ENCODE measurements at regions not wholly inside any gene's neighbourhood (a gene's known extent, or its start where the extent isn't known, plus 50 kb on each side); places are given as distances from the start of the nearest gene placed in this dataset.
"Not testable (repeated sequence)": the region's sequence is repeated elsewhere in the genome, so short reads cannot be mapped to it uniquely, and the experiment has no call there.

GRCh38 chr3:5678844-5679243 is 491.3 kb downstream of the EDEM1 start:
- no peak for DNase-seq (ENCODE audit: low read depth in 1 of 2, low spot score in 1 of 2)

- DNase-seq (ENCODE audit: low read depth in 1 of 2, low spot score in 1 of 2): no peak
Measured at GRCh38 chr3:5687230-5687629, 499.7 kb downstream of the EDEM1 start.

GRCh38 chr3:5690490-5690889 is 503.0 kb downstream of the EDEM1 start:
- no peak for DNase-seq (ENCODE audit: low read depth in 1 of 2, low spot score in 1 of 2)

DNA sequence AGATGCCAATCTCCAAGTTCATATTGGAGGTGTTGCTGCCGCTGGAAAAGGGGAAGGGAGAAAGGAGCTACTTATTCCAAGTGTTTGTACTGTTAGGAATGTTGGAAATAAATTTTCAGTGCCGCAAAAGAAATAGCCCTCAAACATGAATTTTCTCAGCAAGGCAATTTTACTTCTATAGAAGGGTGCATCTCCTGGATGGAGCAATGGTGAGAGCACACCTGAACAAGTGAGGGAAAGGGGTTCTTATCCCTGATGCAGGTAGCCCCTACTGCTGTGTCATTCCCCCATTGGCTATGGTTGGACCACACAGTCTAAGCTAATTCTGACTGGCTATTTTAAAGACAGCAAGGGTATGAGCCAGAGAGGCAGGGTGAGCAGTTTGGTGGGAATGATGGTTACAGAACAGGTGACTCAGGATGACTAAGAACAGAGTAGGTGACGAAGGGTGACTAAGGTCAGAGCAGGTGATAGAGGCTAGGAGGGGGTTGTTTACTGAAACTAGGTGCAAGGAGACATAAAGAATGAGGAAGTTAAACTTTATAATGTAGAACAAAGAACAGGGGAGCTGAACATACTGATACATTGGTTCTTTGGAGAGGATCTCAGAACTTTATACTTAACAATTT is 503.5 kb downstream of the EDEM1 start:
- no peak for DNase-seq (ENCODE audit: low read depth in 1 of 2, low spot score in 1 of 2)

GRCh38 chr3:5692446-5692845 is 504.9 kb downstream of the EDEM1 start:
- DNase-seq (ENCODE audit: low read depth in 1 of 2, low spot score in 1 of 2): no peak

DNA sequence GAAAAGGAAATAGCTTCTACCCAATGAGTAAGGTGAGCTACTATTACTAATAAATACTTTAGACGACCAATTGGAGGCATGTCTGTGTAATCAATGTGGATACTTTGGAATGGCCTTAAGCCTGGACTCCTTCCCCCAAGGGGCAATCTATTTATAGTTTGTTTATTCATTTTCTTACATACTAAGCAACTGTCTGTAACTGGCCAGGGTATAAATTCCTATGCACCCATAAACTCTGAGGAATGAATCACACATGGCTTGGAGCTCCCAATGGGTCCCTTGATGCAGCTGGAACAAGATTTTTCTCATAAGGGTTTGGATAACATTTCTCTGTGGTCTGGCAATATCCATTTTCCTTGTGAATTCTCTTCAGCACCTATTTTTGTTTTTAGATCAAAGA is 506.8 kb downstream of the EDEM1 start:
- DNase-seq (ENCODE audit: low read depth in 1 of 2, low spot score in 1 of 2): no peak

DNA sequence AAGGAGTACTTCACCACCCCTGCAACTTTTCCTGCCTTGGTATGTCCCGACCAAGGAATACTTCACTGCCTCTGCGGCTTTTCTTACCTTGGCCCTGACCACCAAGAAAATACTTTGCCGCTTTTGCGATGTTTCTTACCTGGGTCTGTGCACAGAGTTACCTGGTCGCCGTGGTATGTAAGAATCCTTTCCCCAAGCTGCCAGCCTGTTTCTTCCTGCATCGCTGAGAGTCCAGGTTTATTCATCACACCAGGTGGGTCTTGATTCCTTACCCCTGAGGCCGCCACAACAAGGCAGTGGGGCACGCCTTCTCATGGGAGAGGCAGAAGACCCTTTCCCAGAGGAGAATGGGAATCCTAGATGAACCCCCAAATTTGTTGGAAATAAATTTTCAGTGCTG is 511.3 kb downstream of the EDEM1 start:
- DNase-seq (ENCODE audit: low read depth in 1 of 2, low spot score in 1 of 2): no peak

GRCh38 chr3:5699313-5699712 is 511.8 kb downstream of the EDEM1 start:
- DNase-seq (ENCODE audit: low read depth in 1 of 2, low spot score in 1 of 2): no peak

DNA sequence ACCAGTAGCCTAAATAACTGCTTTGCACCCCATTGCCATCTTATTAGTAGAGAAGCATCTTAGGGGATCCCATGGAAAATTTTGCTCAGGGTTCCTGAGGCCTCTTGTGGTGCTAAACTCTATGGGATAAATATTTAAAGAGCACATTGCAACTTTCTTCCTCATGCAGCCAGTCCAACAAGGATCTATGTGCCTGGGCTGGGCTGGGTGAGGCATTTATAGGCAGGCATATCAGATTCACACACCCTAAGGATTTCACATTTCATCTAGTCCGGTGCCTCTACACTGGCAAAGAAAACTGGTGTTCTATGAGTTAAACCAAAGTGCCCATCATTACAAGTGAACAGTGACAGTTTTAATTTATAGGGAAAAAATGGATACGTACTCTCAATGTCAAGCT is 512.3 kb downstream of the EDEM1 start:
- no peak for DNase-seq (ENCODE audit: low read depth in 1 of 2, low spot score in 1 of 2)

GRCh38 chr3:5701005-5701404 is 513.5 kb downstream of the EDEM1 start:
- DNase-seq (ENCODE audit: low read depth in 1 of 2, low spot score in 1 of 2): not testable (repeated sequence)

GRCh38 chr3:5707794-5708193 is 520.3 kb downstream of the EDEM1 start:
- no peak for DNase-seq (ENCODE audit: low read depth in 1 of 2, low spot score in 1 of 2)

DNA sequence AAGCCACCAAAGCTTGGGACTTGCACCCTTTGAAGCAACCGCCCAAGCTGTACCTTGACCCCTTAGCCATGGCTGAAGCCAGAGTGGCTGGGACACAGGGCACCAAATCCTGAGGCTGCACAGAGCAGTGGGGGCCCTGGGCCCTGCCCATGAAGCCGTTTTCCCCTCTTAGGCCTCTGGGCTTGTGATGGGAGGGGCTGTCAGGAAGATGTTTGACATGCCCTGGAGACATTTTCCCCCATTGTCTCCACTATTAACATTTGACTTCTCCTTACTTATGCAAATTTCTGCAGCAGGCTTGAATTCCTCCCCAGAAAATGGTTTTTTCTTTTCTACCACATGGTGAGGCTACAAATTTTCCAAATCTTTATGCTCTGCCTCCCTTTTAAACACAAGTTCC is 522.2 kb downstream of the EDEM1 start:
- no peak for DNase-seq (ENCODE audit: low read depth in 1 of 2, low spot score in 1 of 2)

GRCh38 chr3:5710718-5711117 is 523.2 kb downstream of the EDEM1 start:
- no peak for DNase-seq (ENCODE audit: low read depth in 1 of 2, low spot score in 1 of 2)

DNA sequence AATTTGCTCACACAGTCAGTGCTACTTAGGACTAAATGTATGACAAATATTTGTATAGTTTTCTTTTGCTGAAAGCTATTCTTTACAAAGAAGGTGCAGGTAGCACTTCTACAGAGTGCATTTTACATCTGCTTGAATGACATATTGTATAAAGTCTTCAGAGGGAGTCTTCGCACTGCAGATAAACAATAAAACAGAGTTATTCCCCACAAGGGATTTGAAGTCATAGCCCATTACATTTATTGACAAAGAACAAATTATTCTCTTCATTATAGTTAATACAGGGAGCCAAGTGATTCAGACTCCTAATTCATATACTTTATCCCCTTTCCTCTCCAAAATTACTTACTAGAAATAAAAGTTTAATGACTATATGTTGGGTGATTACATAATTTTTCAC is 529.7 kb downstream of the EDEM1 start:
- DNase-seq (ENCODE audit: low read depth in 1 of 2, low spot score in 1 of 2): no peak

GRCh38 chr3:5719668-5720067 is 532.2 kb downstream of the EDEM1 start:
- not testable (repeated sequence) for DNase-seq (ENCODE audit: low read depth in 1 of 2, low spot score in 1 of 2)

DNA sequence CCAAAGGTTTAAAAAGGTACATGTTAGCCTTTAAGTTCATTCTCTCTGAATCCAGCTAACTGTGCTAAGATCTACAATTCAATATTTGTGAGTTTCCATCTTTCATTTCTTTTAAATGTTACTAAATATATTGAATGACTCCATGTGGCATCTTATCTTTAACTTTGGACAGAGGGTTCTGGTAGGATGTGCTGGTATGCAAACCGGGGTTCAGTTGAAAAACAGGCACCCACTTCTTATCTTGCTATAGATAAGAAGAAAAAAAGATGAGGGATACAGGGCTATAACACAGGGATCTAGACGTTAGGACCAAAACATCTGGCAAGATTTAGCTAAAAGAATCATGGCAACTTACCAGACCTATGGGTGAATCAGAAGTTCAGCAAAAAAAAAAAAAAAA is 538.3 kb downstream of the EDEM1 start:
- DNase-seq (ENCODE audit: low read depth in 1 of 2, low spot score in 1 of 2): no peak

- DNase-seq (ENCODE audit: low read depth in 1 of 2, low spot score in 1 of 2): no peak
Measured at GRCh38 chr3:5726621-5727020, 539.1 kb downstream of the EDEM1 start.

- no peak for DNase-seq (ENCODE audit: low read depth in 1 of 2, low spot score in 1 of 2)
Measured at GRCh38 chr3:5727743-5728484, 540.4 kb downstream of the EDEM1 start.

DNA sequence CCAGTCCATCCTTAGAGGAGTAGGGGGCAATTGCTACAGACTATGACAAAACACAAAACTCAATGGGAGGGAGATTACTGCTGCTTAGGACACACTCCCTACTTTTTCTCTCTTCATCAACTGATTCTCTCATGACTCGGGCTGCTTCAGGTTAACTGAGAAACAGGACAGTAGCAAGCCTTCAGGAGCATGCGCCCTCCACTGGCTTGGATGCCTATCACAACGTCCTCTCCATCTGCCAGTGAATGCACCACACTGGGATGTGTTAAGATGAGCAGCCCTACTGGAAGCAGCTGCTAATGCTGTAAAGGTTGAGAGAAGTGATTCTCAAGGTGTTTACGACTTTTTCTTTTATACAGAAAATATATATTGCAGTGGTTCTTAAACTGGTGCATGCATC is 542.3 kb downstream of the EDEM1 start:
- DNase-seq (ENCODE audit: low read depth in 1 of 2, low spot score in 1 of 2): no peak

DNA sequence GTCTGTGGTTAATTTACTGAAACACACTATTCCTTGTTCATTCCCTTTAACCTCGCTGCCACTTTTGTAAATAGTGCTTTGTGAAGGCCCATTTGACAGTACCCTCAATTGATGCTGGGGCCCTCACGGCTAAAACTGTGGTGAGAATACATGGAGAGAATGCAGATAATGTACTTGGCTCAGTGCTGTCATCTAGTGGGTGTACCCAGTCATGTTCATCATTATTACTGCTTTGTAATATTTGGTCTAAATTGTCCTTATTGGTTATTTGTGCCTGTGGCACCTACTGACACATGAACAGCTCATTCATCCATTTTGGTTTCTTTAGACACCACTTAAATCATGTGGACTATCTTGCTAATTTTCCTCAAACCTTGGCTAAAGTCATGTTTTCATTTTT is 543.6 kb downstream of the EDEM1 start:
- DNase-seq (ENCODE audit: low read depth in 1 of 2, low spot score in 1 of 2): no peak

GRCh38 chr3:5732081-5732480 is 544.6 kb downstream of the EDEM1 start:
- DNase-seq (ENCODE audit: low read depth in 1 of 2, low spot score in 1 of 2): no peak

DNA sequence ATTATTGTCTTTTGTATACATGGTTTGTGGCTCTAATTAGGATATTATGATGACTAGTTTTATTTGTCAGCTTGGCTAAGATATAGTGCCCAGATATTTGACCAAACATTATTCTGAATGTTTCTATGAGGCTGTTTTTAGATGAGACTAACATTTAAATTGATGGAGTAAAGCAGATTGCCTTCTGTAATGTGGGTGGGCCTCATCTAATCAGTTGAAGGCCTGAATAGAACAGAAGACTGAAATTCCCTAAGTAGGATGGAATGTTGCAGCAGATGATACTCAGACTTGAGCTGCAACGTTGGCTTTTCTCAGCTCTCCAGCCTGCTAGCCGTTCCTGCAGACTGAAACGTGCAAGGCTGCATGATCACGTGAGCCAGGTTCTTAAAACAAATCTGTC is 546.5 kb downstream of the EDEM1 start:
- DNase-seq (ENCODE audit: low read depth in 1 of 2, low spot score in 1 of 2): no peak

DNA sequence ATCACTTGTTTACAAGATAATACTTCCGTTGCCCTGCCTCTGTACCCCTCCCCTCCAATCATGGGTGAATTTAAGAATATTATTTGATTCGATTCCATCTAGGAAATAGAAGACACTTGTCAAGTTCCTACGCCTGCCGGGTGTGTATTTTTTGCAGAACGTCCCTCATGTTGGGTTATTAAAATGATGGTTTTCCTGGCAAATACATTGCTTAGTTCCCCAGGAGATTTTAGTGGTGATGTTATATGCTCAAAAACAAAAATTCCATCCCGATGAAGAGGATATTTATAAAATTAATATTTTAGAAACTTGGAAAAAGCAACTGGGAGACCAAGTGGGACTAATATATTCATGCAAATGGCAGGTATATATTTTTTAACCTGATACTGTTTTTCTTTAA is 548.4 kb downstream of the EDEM1 start:
- DNase-seq (ENCODE audit: low read depth in 1 of 2, low spot score in 1 of 2): no peak
